Astrocyte of the cerebellum (primary cell): ENCODE measurements at regions not wholly inside any gene's neighbourhood (a gene's known extent, or its start where the extent isn't known, plus 50 kb on each side); places are given as distances from the start of the nearest gene placed in this dataset.

Source experiments
- DNase-seq: peaks from one replicate; pipeline ENCODE4 v3.0.0-alpha.2; 2011; ENCODE audit warnings: low read depth
- H3K4me3 ChIP-seq: 2 replicates; pipeline ENCODE4 v1.5.1; 2011; ENCODE audit warnings: mild to moderate bottlenecking, low read depth, low read length, moderate library complexity
- in situ Hi-C: cut with HindIII; loops from 2 replicates; pipeline ENCODE4 v1.10.0; 2017; ENCODE audit warnings: low sequenced_read_pairs
- TF ChIP-seq, protein P1 (sequence below): IDR thresholded peaks from 2 replicates; pipeline ENCODE4 v1.5.1; 2012; ENCODE audit warnings: low read length, low read depth, moderate library complexity, mild to moderate bottlenecking; ENCODE audit errors: missing control alignments

DNA sequence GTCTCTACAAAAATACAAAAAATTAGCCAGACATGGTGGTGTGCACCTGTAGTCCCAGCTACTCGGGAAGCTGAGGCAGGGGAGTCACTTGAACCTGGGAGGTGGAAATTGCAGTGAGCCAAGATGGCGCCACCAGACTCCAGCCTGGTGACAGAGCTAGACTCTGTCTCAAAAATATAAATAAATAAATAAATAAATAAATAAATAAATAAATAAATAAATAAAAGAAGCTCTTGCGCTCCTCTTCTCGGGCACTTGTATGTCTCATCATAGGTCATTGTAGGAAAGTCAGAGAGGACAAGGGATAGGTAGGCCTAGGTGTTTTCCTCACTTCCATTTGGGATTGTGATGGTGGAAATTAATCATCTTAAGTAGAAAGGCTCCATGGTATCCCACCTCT, 252.8 kb downstream of the PIK3R1 start:
- TF ChIP-seq, protein P1, sequence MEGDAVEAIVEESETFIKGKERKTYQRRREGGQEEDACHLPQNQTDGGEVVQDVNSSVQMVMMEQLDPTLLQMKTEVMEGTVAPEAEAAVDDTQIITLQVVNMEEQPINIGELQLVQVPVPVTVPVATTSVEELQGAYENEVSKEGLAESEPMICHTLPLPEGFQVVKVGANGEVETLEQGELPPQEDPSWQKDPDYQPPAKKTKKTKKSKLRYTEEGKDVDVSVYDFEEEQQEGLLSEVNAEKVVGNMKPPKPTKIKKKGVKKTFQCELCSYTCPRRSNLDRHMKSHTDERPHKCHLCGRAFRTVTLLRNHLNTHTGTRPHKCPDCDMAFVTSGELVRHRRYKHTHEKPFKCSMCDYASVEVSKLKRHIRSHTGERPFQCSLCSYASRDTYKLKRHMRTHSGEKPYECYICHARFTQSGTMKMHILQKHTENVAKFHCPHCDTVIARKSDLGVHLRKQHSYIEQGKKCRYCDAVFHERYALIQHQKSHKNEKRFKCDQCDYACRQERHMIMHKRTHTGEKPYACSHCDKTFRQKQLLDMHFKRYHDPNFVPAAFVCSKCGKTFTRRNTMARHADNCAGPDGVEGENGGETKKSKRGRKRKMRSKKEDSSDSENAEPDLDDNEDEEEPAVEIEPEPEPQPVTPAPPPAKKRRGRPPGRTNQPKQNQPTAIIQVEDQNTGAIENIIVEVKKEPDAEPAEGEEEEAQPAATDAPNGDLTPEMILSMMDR = no peak
- in situ Hi-C loops = loop anchor here (10.0 kb wide), 1 partner anchor 506 kb away; no protein-coding TSS in a partner anchor
- H3K4me3 ChIP-seq = no peak overlapping the region
- no peak for DNase-seq

DNA sequence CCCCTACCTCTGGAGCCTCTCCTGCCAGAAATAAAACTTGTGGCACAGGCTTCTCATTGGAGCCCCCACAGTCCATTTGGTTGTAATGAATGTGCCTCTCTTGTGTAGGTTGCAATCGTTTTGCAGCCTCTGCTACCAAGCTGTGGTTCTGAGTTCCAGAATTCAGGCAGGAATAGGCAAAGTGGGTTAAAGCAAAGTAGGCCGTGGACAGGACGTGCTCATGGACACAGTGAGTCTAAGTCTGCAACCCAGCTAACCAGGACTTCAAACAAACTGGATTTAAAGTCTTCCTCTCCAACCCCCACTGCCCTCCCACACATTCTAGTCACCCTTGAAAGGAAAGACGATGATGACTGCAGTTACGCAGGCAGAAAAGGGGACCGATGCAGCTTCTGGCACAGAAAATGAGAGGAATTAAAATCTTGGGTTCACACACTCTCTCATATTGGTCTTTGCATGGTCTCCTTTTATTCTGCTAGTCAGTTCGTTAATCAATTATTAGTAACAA, 260.0 kb downstream of the PIK3R1 start:
- no peak overlapping the region for H3K4me3 ChIP-seq
- no peak for DNase-seq
- in situ Hi-C loops = no loop called here
- TF ChIP-seq, protein P1 = no peak

DNA sequence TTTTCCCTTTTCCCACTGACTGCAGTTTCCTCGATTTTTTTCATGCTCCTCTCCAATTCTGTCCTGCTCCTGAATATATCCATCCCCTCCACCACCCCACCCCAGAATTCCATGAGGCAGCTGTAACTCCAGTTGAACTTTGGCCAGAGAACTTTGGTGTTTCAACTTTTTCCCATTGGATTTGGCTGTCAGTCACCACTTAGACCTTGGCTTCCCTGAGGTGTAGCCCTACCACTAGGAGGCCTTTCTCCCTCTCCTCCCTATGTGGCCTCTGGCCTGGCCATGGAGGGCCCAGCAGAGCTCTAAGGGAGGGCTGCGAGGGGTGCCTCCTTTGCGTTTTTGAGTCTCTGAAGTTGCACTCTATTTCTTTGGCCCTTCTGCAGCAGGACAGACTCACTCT, 261.3 kb downstream of the PIK3R1 start:
- TF ChIP-seq, protein P1 = peak; percentile 11
- no peak for DNase-seq
- no peak overlapping the region for H3K4me3 ChIP-seq
- in situ Hi-C loops = no loop called here

DNA sequence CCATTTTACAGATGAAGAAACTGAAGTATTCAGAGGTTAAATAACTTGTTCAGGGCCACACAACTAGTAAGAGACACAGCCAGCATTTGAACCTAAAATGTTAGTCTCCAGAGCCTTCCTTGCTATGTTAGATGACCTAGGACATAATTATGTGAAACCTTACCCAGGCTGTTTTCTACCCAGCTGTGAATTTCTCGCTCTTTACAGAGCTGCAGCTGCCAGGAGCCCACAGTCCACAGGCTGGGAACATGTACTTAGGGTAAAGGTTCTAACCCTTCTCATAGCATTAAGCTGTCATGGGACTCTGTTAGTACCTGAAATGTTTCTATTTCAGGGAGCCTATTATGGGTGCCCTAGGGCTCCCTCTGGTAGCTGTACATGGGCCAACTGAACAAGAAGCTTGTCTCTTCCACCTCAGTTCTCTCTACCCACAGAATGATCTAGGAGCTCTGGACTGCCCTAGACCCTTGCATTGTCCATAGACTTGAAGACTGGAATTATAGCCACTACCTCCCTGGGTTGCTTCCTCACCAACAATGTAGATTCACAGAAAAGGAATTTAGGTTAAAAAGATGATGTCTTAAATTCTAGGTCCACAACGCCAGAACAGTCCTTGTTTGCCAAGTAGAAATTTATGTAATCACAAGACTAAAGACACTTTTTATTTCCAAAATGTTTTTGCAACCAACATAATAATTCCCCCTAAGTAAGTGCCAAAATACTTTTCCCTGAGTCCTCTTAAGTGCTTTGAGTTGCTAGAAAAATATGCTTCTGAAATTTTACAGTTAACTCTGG, 262.9 kb downstream of the PIK3R1 start:
- in situ Hi-C loops = no loop called here
- TF ChIP-seq, protein P1 = no peak
- DNase-seq = no peak
- H3K4me3 ChIP-seq = no peak overlapping the region

DNA sequence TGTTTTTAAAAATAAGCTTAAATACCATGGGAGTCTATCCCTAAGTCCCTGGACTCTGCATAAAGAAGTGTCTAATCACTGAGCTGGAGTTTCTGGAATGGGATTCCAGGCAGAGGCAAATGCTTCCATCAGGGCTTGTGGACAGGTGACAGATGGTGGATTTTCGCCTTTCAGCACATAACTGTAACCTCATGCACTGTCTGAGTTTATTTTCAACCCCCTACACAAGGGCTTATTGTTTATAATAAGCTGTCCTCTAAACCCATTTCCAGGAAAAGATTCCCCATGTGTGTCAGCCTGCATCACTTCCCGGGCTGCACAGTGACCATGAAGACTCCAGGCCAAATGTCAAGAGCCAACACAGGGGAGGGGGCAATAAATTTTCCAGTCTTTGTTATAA, 264.0 kb downstream of the PIK3R1 start:
- DNase-seq = no peak
- in situ Hi-C loops = no loop called here
- H3K4me3 ChIP-seq = no peak overlapping the region
- TF ChIP-seq, protein P1 = no peak

DNA sequence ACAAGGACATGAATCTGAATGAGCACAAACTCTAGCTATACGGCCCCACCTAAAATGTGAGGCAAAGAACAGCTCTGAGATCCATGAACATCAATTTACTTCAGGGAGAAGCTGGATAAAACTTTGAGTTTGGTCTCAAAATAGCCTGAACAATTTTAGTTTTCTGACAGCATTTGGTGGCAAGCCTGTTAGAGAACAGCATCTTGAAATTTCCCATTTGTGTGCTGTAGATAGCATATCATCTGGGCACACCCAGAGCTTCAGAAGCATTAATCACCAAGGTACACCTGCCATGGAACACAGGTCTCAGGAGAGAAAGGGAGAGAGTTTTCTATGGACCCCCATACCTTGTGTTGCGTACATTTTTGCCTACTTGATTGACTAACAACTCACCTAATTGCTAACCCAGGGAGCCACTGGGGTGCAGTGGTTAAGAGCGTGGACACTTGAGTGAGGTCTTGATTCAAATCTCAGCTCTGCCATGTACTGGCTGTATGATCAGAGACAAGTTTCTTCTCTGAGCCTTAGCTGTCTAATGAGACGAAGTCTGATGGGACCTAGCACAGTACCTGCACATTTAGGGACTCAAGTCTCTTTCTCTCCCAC, 264.9 kb downstream of the PIK3R1 start:
- TF ChIP-seq, protein P1 = no peak
- no peak overlapping the region for H3K4me3 ChIP-seq
- in situ Hi-C loops = no loop called here
- DNase-seq = no peak
